Activated naive CD4-positive, alpha-beta T cell treated with anti-CD3 and anti-CD28 coated beads, Interleukin-2, amount 50 U/mL, for 72 hours (primary cell): ENCODE measurements at regions not wholly inside any gene's neighbourhood (a gene's known extent, or its start where the extent isn't known, plus 50 kb on each side); places are given as distances from the start of the nearest gene placed in this dataset.
"Not testable (repeated sequence)": the region's sequence is repeated elsewhere in the genome, so short reads cannot be mapped to it uniquely, and the experiment has no call there.

Experiments
- ATAC-seq, 2 donors: fragments of 150-1000 bp; cut with Tn5 transposase; 2 replicates each; pipeline ENCODE4 v1.10.0; 2021; ENCODE audit warnings: mild to moderate bottlenecking in 2 of 2, moderate library complexity in 2 of 2
- DNase-seq, 2 donors: peaks; one replicate each; pipeline ENCODE4 v3.0.0; 2021 to 2022; ENCODE audit warnings: low spot score in 2 of 2
- H3K27ac Mint-ChIP-seq, 2 donors: one replicate each; pipeline ENCODE4 v1.8.0; 2022; ENCODE audit warnings: mild to moderate bottlenecking in 2 of 2, mixed read lengths in 2 of 2
- H3K36me3 Mint-ChIP-seq, 2 donors: one replicate each; pipeline ENCODE4 v1.8.0; 2022; ENCODE audit warnings: mixed read lengths in 2 of 2
- H3K9me3 Mint-ChIP-seq, 2 donors: one replicate each; pipeline ENCODE4 v1.8.0; 2022; ENCODE audit warnings: mixed read lengths in 2 of 2

DNA sequence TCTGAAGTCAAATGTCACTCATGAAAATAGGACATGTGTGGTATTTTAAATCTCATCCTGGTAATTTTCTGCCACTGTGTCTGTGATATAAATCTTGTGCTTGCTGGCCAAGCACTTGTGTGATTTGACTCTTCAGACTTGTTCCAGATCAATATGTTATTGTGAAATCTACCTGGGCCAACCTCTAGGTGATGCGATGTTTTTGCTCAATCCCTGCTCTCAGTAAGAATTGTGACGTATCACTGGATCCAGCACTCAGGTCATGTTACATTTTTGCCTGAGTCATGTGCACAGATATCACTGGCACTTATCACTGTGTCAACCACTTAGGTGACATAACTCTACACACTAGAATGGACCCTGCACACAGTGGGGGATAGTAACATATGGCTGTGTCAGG, 100.4 kb upstream of the BPY2C start:
- H3K36me3 Mint-ChIP-seq, ATAC-seq, DNase-seq, H3K9me3 Mint-ChIP-seq, H3K27ac Mint-ChIP-seq: not testable (repeated sequence)

DNA sequence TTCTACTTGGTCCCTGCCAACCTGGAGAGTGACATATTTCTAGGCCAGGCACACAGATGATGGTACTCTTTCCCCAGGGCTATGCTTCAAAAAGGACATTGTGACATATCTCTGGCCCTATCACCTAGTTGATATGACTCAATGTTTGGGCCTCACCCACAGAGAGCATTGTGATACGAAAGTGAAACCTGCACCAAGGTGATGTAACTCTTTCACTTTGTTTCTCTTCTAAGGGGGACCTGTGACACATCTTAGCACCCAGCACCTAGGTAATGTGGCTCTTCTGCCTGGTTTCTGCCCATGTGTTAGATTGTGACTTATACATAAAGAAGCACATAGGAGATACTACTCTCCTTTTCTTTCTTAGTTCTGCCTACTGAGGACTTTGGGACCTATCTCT, 96.1 kb upstream of the BPY2C start:
- H3K36me3 Mint-ChIP-seq, DNase-seq, H3K9me3 Mint-ChIP-seq, H3K27ac Mint-ChIP-seq: not testable (repeated sequence)
- peak; percentile 81 to 96 for ATAC-seq

- H3K36me3 Mint-ChIP-seq, H3K9me3 Mint-ChIP-seq, DNase-seq, H3K27ac Mint-ChIP-seq: not testable (repeated sequence)
- ATAC-seq, result peak in 1 of 2 donors; percentile 69
Measured at GRCh38 chrY:25132139-25132849, 80.4 kb upstream of the BPY2C start.

DNA sequence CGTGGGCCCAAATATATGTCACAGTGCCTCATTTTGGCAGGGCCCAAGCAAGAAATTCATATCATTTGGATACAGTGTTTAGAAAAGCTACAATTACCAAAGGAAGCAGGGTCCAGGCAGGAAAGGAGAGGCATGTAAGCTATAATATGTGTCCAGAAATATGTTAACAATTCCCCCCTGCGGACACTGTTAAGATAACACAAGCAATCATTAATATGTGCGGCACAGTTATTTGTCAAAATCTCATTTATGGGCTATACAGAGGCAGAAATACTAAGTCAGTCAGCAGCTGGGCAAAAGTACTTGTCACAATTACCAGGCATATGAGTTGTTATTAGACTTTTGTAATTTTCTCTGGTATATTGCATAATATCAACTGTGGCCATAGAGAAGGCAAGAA, 69.0 kb upstream of the BPY2C start:
- not testable (repeated sequence) for DNase-seq, H3K27ac Mint-ChIP-seq, H3K9me3 Mint-ChIP-seq, H3K36me3 Mint-ChIP-seq, ATAC-seq

DNA sequence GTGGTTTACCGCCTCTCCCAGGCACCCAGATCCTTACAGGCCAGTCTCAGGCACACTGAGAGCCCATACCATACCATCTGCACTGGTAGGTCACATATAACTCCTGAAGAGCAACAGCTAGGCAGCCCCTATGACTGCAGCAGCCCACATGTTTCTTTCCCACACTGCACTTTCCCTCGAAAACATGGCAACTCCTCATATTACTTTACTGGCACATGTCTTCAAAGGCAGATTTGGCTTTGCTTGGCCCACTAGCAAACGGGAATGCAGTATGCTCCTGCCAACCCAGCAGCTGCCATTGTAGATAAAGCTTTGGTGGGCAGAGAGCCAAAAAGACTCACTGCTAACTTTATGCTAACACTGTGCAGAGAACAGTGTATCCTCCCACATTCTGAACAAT, 56.3 kb upstream of the BPY2C start:
- not testable (repeated sequence) for ATAC-seq

More for the DNA sequence above, 56.3 kb upstream of the BPY2C start:
- DNase-seq, H3K27ac Mint-ChIP-seq, H3K36me3 Mint-ChIP-seq, H3K9me3 Mint-ChIP-seq: not testable (repeated sequence)
